ENCODE measurements at regions not wholly inside any gene's neighbourhood (a gene's known extent, or its start where the extent isn't known, plus 50 kb on each side); places are given as distances from the start of the nearest gene placed in this dataset.

DNA sequence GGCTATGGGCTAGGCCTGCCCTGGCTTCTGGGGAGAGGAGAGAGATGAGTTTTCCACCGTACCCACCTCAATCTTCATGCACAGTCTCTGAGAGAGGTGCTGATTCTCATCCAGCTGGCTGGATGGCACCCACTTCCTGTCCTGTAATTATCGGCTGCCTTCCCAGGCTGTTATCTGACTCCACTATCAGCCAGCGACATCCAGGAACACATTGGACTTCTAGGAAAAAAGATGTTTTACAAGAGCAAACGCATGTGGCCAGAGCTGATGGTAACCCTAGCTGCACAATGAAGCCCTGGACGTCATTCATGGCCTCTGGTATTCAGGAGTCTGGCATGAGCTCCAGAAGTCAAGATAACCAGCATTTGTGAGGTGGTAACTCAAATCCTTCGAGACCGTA, 137.4 kb downstream of the EHF start:
- H3K27ac ChIP-seq (ENCODE audit: poor library complexity, severe bottlenecking) = peak overlapping the region; percentile 68
- H3K9me3 ChIP-seq (ENCODE audit: severe bottlenecking) = peaks cover 2% of the 10 kb centered on the region
- H3K27me3 ChIP-seq (ENCODE audit: insufficient read depth, poor library complexity, severe bottlenecking) = no peaks in the 10 kb centered on the region
- H3K4me3 ChIP-seq (ENCODE audit: severe bottlenecking) = no peak overlapping the region
- no peak for DNase-seq (ENCODE audit: low spot score)
- H3K4me1 ChIP-seq (ENCODE audit: insufficient read depth, poor library complexity, severe bottlenecking) = peaks cover 18% of the 10 kb centered on the region
- H3K36me3 ChIP-seq (ENCODE audit: low read depth) = no peaks in the 10 kb centered on the region
- TF ChIP-seq CTCF (IDR thresholded peaks at IDR 0.05; ENCODE audit: poor library complexity, severe bottlenecking) = no peak
- no peak for ATAC-seq (ENCODE audit: low read depth)

- Histone ChIP-seq H3K27ac (ENCODE audit: poor library complexity, severe bottlenecking) (peak overlapping the region; percentile 68), H3K36me3 (ENCODE audit: low read depth) (no peaks in the 10 kb centered on the region), H3K27me3 (ENCODE audit: insufficient read depth, poor library complexity, severe bottlenecking) (no peaks in the 10 kb centered on the region), H3K4me3 (ENCODE audit: severe bottlenecking) (no peak overlapping the region), H3K9me3 (ENCODE audit: severe bottlenecking) (peaks cover 2% of the 10 kb centered on the region), H3K4me1 (ENCODE audit: insufficient read depth, poor library complexity, severe bottlenecking) (peaks cover 18% of the 10 kb centered on the region)
- TF ChIP-seq CTCF (IDR thresholded peaks at IDR 0.05; ENCODE audit: poor library complexity, severe bottlenecking) = no peak
- DNase-seq (ENCODE audit: low spot score) = no peak
- peak; percentile 92 for ATAC-seq (ENCODE audit: low read depth)
These were observed 136.1 kb downstream of the EHF start for GRCh38 chr11:34757026-34757451.

- H3K36me3 ChIP-seq (ENCODE audit: low read depth) = no peaks in the 10 kb centered on the region
- H3K27me3 ChIP-seq (ENCODE audit: insufficient read depth, poor library complexity, severe bottlenecking) = no peaks in the 10 kb centered on the region
- peak overlapping the region; percentile 68 for H3K27ac ChIP-seq (ENCODE audit: poor library complexity, severe bottlenecking)
- no peak; the same call in 2 of the 3 replicates for ATAC-seq (ENCODE audit: low read depth)
- no peak overlapping the region for H3K4me3 ChIP-seq (ENCODE audit: severe bottlenecking)
- DNase-seq (ENCODE audit: low spot score) = no peak
- peaks cover 2% of the 10 kb centered on the region for H3K9me3 ChIP-seq (ENCODE audit: severe bottlenecking)
- peaks cover 18% of the 10 kb centered on the region for H3K4me1 ChIP-seq (ENCODE audit: insufficient read depth, poor library complexity, severe bottlenecking)
- TF ChIP-seq CTCF (IDR thresholded peaks at IDR 0.05; ENCODE audit: poor library complexity, severe bottlenecking) = no peak
These were observed 135.7 kb downstream of the EHF start for GRCh38 chr11:34756591-34756990.

GRCh38 chr11:34755671-34756070, 134.8 kb downstream of the EHF start:
- H3K4me3 ChIP-seq (ENCODE audit: severe bottlenecking) = no peak overlapping the region
- DNase-seq (ENCODE audit: low spot score) = no peak
- H3K27ac ChIP-seq (ENCODE audit: poor library complexity, severe bottlenecking) = peak overlapping the region; percentile 68
- no peaks in the 10 kb centered on the region for H3K36me3 ChIP-seq (ENCODE audit: low read depth)
- no peak for ATAC-seq (ENCODE audit: low read depth)
- no peaks in the 10 kb centered on the region for H3K27me3 ChIP-seq (ENCODE audit: insufficient read depth, poor library complexity, severe bottlenecking)
- TF ChIP-seq CTCF (IDR thresholded peaks at IDR 0.05; ENCODE audit: poor library complexity, severe bottlenecking) = no peak
- peaks cover 22% of the 10 kb centered on the region for H3K4me1 ChIP-seq (ENCODE audit: insufficient read depth, poor library complexity, severe bottlenecking)
- peaks cover 2% of the 10 kb centered on the region for H3K9me3 ChIP-seq (ENCODE audit: severe bottlenecking)

GRCh38 chr11:34754171-34754823, 133.4 kb downstream of the EHF start:
- no peak for ATAC-seq (ENCODE audit: low read depth)

More at GRCh38 chr11:34754171-34754823, 133.4 kb downstream of the EHF start:
- no peaks in the 10 kb centered on the region for H3K27me3 ChIP-seq (ENCODE audit: insufficient read depth, poor library complexity, severe bottlenecking)
- H3K4me3 ChIP-seq (ENCODE audit: severe bottlenecking) = no peak overlapping the region
- H3K9me3 ChIP-seq (ENCODE audit: severe bottlenecking) = no peaks in the 10 kb centered on the region
- no peak for TF ChIP-seq CTCF (IDR thresholded peaks at IDR 0.05; ENCODE audit: poor library complexity, severe bottlenecking)
- DNase-seq (ENCODE audit: low spot score) = no peak
- H3K36me3 ChIP-seq (ENCODE audit: low read depth) = no peaks in the 10 kb centered on the region
- H3K4me1 ChIP-seq (ENCODE audit: insufficient read depth, poor library complexity, severe bottlenecking) = peaks cover 35% of the 10 kb centered on the region
- H3K27ac ChIP-seq (ENCODE audit: poor library complexity, severe bottlenecking) = no peak overlapping the region
